NCI-H2029 treated with DMSO at 0.1 percent for 48 hours (cell line): ENCODE measurements at regions not wholly inside any gene's neighbourhood (a gene's known extent, or its start where the extent isn't known, plus 50 kb on each side); places are given as distances from the start of the nearest gene placed in this dataset.

Experiments used
- DNase-seq: peaks from one replicate; lab custom pipeline; 2025; lab: John Stamatoyannopoulos, UW

- no peak for DNase-seq
Observed at GRCh38 chrX:21056622-21057021, 317.6 kb upstream of the CNKSR2 start.

GRCh38 chrX:21047034-21047455 is 327.2 kb upstream of the CNKSR2 start:
- no peak for DNase-seq

GRCh38 chrX:21014326-21014725 is 359.9 kb upstream of the CNKSR2 start:
- DNase-seq = no peak

GRCh38 chrX:21004835-21005234 is 369.4 kb upstream of the CNKSR2 start:
- DNase-seq = no peak

- no peak for DNase-seq
Observed at GRCh38 chrX:20995829-20996228, 378.4 kb upstream of the CNKSR2 start.

GRCh38 chrX:20989361-20989760 is 384.9 kb upstream of the CNKSR2 start:
- no peak for DNase-seq

GRCh38 chrX:20988804-20989203 is 385.4 kb upstream of the CNKSR2 start:
- DNase-seq = no peak

- DNase-seq = no peak
Observed at GRCh38 chrX:20988118-20988517, 386.1 kb upstream of the CNKSR2 start.

- DNase-seq = no peak
Observed at GRCh38 chrX:20980426-20980825, 393.8 kb upstream of the CNKSR2 start.

GRCh38 chrX:20974326-20974725 is 399.9 kb upstream of the CNKSR2 start:
- DNase-seq = no peak

- no peak for DNase-seq
Observed at GRCh38 chrX:20973038-20973437, 401.2 kb upstream of the CNKSR2 start.

- DNase-seq = no peak
Observed at GRCh38 chrX:20971250-20971649, 403.0 kb upstream of the CNKSR2 start.

GRCh38 chrX:20969565-20969964 is 404.7 kb upstream of the CNKSR2 start:
- no peak for DNase-seq

GRCh38 chrX:20968996-20969395 is 405.2 kb upstream of the CNKSR2 start:
- peak; percentile 3 for DNase-seq

- DNase-seq = peak; percentile 86
Observed at GRCh38 chrX:20967725-20968124, 406.5 kb upstream of the CNKSR2 start.

- no peak for DNase-seq
Observed at GRCh38 chrX:20965270-20966044, 408.8 kb upstream of the CNKSR2 start.

GRCh38 chrX:20954014-20954413 is 420.2 kb upstream of the CNKSR2 start:
- no peak for DNase-seq

- DNase-seq = no peak
Observed at GRCh38 chrX:20952180-20952579, 422.0 kb upstream of the CNKSR2 start.

- no peak for DNase-seq
Observed at GRCh38 chrX:20951016-20951810, 423.0 kb upstream of the CNKSR2 start.

GRCh38 chrX:20947411-20947912 is 426.8 kb upstream of the CNKSR2 start:
- no peak for DNase-seq

- DNase-seq = no peak
Observed at GRCh38 chrX:20913760-20914159, 460.5 kb upstream of the CNKSR2 start.

- DNase-seq = no peak
Observed at GRCh38 chrX:20906571-20906970, 467.6 kb upstream of the CNKSR2 start.

GRCh38 chrX:20884565-20884964 is 489.7 kb upstream of the CNKSR2 start:
- DNase-seq = no peak
